Peyer's patch (tissue), 4 donors: ENCODE measurements at regions not wholly inside any gene's neighbourhood (a gene's known extent, or its start where the extent isn't known, plus 50 kb on each side); places are given as distances from the start of the nearest gene placed in this dataset.
"Not testable (repeated sequence)": the region's sequence is repeated elsewhere in the genome, so short reads cannot be mapped to it uniquely, and the experiment has no call there.

Experiments used
- DNase-seq, 3 donors: peaks; one replicate each; pipeline ENCODE4 v3.0.0-alpha.2; 2017 to 2019
- H3K27ac ChIP-seq, 4 donors: fragments of 200-600 bp; sonication (generic); one replicate each; pipeline ENCODE4 v1.5.1; 2016 to 2019
- H3K27me3 ChIP-seq, 2 donors: fragments of 200-600 bp; sonication (generic); one replicate each; pipeline ENCODE4 v1.5.1; 2019
- H3K36me3 ChIP-seq, 3 donors: fragments of 200-600 bp; sonication (generic); one replicate each; pipeline ENCODE4 v1.5.1; 2016 to 2019
- H3K4me1 ChIP-seq, 4 donors: fragments of 200-600 bp; sonication (generic); one replicate each; pipeline ENCODE4 v1.5.1; 2016 to 2019
- H3K4me3 ChIP-seq, 4 donors: fragments of 200-600 bp; sonication (generic); 1 replicate in 3 of 4; 2 replicates in 1 of 4; pipeline ENCODE4 v1.5.1; 2016 to 2019; ENCODE audit warnings: mild to moderate bottlenecking in 1 of 4
- H3K9me3 ChIP-seq, 4 donors: fragments of 200-600 bp; sonication (generic); one replicate each; pipeline ENCODE4 v1.5.1; 2016 to 2019; ENCODE audit warnings: mild to moderate bottlenecking in 1 of 4
- POLR2A ChIP-seq, 2 donors: fragments of 450-650 bp; IDR thresholded peaks; one replicate each; pipeline ENCODE4 v1.5.1; 2017; ENCODE audit warnings: antibody characterized with exemption in 2 of 2, mild to moderate bottlenecking in 2 of 2, moderate library complexity in 2 of 2
- TF ChIP-seq, protein P1 (sequence below), 6 experiments: fragments of 450-650 bp in 4 of 6; fragments of 200-600 bp in 2 of 6; sonication (generic) in 1 of 6; IDR thresholded peaks; one replicate each; pipeline ENCODE4 v1.5.1; 2017 to 2019; ENCODE audit warnings: antibody characterized with exemption in 6 of 6, mild to moderate bottlenecking in 3 of 6, moderate library complexity in 1 of 6

DNA sequence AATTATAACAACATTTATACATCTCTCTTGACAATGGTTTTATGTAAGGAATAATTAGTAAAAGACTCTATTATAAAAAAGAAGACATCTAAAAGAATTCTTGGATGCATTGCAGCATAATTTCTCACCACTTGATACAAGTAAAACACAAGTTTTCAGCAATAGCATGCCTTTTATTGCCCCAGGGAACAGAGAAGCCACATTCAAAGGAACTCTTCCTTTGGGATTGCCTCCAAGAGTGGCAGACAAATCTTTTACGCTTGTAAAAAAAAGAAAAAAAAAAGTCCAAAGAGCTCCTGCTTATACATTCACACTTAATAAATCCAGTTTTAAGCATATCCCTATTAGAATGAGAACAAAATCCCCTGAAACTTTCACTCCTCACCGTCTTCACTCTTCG lies 2357.8 kb upstream of the PCDH20 start:
- TF ChIP-seq, protein P1, sequence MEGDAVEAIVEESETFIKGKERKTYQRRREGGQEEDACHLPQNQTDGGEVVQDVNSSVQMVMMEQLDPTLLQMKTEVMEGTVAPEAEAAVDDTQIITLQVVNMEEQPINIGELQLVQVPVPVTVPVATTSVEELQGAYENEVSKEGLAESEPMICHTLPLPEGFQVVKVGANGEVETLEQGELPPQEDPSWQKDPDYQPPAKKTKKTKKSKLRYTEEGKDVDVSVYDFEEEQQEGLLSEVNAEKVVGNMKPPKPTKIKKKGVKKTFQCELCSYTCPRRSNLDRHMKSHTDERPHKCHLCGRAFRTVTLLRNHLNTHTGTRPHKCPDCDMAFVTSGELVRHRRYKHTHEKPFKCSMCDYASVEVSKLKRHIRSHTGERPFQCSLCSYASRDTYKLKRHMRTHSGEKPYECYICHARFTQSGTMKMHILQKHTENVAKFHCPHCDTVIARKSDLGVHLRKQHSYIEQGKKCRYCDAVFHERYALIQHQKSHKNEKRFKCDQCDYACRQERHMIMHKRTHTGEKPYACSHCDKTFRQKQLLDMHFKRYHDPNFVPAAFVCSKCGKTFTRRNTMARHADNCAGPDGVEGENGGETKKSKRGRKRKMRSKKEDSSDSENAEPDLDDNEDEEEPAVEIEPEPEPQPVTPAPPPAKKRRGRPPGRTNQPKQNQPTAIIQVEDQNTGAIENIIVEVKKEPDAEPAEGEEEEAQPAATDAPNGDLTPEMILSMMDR (IDR thresholded peaks at IDR 0.05) = no peak
- TF ChIP-seq POLR2A (IDR thresholded peaks at IDR 0.05) = no peak
- H3K36me3 ChIP-seq = no peaks in the 10 kb centered on the region
- no peak overlapping the region for H3K27ac ChIP-seq
- no peaks in the 10 kb centered on the region for H3K9me3 ChIP-seq
- no peaks in the 10 kb centered on the region for H3K4me1 ChIP-seq
- no peak for DNase-seq
- H3K27me3 ChIP-seq = no peaks in the 10 kb centered on the region
- H3K4me3 ChIP-seq = no peak overlapping the region

DNA sequence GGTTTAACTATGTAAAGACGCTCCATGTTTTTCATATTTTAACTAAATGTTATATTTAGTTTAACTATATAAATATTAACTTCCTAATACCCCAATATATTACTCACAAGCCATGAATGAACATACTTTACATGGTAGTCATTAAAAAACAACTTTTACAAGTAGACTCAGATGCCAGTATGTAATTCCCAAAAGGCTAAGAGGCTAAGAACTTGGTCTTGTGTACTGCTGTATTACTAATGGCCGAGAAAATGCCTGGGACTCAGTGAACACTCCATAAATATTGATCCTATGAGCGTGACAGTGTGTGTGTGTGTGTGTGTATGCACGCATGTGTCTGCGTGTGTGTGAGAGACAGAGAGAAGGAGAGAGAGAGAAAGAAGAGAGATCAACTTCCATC lies 2342.0 kb upstream of the PCDH20 start:
- not testable (repeated sequence) for H3K27ac ChIP-seq, H3K27me3 ChIP-seq, DNase-seq, H3K4me3 ChIP-seq, H3K36me3 ChIP-seq, H3K4me1 ChIP-seq, H3K9me3 ChIP-seq

DNA sequence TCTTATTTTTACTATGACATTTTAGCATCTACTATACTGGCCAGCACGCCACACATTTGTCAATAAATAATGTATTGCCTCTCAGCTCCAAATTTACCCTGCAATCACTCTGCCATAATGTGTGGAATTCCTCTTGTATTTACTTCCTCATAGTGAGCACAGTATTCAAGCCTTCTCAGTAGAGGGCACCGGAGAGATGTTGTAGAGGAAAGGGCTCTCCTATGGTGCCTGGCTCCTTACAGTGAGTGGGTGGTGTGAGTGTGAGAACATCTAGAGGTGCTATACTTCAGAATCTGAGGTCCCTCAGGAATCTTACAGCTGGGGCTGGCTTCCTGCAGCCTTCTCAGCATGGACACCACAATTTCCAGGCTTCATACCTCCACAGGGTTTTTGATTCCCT lies 2334.2 kb upstream of the PCDH20 start:
- H3K4me1 ChIP-seq, H3K27ac ChIP-seq, H3K27me3 ChIP-seq, H3K36me3 ChIP-seq, H3K9me3 ChIP-seq, H3K4me3 ChIP-seq, DNase-seq: not testable (repeated sequence)

DNA sequence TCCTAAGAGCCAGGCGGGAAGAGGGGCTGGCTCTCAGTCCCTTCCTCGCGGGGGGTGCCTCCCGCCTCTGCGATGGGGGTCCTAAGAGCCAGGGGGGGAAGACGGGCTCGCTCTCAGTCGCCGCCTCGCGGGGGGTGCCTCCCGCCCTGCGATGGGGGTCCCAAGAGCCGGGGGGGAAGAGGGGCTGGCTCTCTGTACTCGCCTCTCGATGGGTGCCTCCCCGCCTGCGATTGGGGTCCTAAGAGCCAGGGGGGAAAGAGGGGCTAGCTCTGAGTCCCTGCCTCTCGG lies 2326.1 kb upstream of the PCDH20 start:
- H3K4me3 ChIP-seq, H3K4me1 ChIP-seq, H3K27me3 ChIP-seq, H3K27ac ChIP-seq, H3K36me3 ChIP-seq, DNase-seq: not testable (repeated sequence)
- H3K9me3 ChIP-seq = peaks cover 0 to 12% (median 0%) of the 10 kb centered on the region in 4 donors

DNA sequence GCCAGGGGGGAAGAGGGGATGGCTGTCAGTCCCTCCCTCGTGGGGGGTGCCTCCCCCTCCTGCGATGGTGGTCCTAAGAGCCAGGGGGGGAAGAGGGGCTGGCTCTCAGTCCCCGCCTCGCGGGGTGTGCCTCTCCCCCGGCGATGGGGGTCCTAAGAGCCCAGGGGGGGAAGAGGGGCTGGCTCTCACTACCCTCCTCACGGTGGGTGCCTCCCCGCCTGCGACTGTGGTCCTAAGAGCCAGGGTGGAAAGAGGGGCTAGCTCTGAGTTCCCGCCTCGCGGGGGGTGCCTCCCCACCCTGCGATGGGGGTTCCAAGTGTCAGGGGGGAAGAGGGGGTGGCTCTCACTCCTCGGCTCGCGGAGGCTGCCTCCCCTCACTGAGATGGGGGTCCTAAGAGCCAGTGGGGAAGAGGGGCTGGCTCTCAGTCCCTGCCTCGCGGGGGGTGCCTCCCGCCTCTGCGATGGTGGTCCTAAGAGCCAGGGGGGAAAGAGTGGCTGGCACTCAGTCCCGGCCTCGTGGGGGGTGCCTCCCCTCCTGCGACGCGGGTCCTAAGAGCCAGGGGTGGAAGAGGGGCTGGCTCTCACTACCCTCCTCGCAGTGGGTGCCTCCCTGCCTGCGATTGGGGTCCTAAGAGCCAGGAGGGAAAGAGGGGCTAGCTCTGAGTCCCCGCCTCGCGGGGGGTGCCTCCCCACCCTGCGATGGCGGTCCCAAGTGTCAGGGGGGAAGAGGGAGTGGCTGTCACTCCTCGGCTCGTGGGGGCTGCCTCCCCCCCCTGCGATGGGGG lies 2325.6 kb upstream of the PCDH20 start:
- H3K36me3 ChIP-seq = no peaks in the 10 kb centered on the region
- H3K27me3 ChIP-seq = no peaks in the 10 kb centered on the region
- no peak overlapping the region for H3K4me3 ChIP-seq
- TF ChIP-seq, protein P1 (IDR thresholded peaks at IDR 0.05) = no peak
- no peak for TF ChIP-seq POLR2A (IDR thresholded peaks at IDR 0.05)
- H3K9me3 ChIP-seq = peaks cover 0 to 12% (median 0%) of the 10 kb centered on the region in 4 donors
- no peak overlapping the region for H3K27ac ChIP-seq
- DNase-seq = no peak
- H3K4me1 ChIP-seq = no peaks in the 10 kb centered on the region

DNA sequence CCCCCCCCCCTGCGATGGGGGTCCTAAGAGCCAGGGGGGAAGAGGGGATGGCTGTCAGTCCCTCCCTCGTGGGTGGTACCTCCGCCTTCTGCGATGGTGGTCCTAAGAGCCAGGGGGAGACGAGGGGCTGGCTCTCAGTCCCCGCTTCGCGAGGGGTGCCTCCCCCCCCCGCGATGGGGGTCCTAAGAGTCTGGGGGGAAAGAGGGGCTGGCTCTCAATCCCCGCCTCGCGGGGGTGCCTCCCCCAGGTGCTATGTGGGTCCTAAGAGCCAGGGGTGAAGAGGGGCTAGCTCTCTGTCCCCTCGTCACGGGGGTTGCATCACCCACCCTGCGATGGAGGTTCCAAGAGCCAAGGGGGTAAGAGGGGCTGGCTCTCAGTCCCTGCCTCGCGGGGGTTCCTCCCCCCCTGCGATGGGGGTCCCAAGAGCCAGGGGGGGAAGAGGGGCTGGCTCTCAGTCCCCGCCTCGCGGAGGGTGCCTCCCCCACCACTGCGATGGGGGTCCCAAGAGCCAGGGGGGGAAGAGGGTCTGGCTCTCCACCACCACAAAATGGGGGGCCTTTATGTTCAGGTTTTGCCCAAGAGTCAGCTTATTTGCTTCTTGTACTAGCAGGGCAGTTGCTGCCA lies 2323.6 kb upstream of the PCDH20 start:
- not testable (repeated sequence) for H3K27ac ChIP-seq, H3K4me3 ChIP-seq, H3K4me1 ChIP-seq, H3K36me3 ChIP-seq, H3K27me3 ChIP-seq
- peak in 1 of 3 donors; percentile 21 for DNase-seq
- H3K9me3 ChIP-seq = peaks cover 0 to 12% (median 0%) of the 10 kb centered on the region in 4 donors

DNA sequence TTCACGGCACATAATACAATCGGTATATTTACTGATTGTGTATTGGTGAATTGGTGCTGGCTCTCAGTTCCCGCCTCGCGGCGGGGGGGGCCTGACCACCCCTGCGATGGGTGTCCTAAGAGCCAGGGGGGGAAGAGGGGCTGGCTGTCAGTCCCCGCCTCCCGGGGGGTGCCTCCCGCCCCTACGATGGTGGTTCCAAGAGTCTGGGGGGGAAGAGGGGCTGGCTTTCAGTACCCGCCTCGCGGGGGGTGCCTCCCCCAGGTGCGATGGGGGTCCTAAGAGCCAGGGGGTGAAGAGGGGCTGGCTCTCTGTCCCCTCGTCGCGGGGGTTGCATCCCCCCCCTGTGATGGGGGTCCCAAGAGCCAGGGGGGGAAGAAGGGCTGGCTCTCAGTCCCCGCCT lies 2321.8 kb upstream of the PCDH20 start:
- no peak for DNase-seq
- H3K4me3 ChIP-seq = no peak overlapping the region
- H3K27me3 ChIP-seq = no peaks in the 10 kb centered on the region
- H3K27ac ChIP-seq = no peak overlapping the region
- no peaks in the 10 kb centered on the region for H3K4me1 ChIP-seq
- no peaks in the 10 kb centered on the region for H3K36me3 ChIP-seq
- TF ChIP-seq, protein P1 (IDR thresholded peaks at IDR 0.05) = no peak
- TF ChIP-seq POLR2A (IDR thresholded peaks at IDR 0.05) = no peak
- H3K9me3 ChIP-seq = peaks cover 0 to 12% (median 0%) of the 10 kb centered on the region in 4 donors

DNA sequence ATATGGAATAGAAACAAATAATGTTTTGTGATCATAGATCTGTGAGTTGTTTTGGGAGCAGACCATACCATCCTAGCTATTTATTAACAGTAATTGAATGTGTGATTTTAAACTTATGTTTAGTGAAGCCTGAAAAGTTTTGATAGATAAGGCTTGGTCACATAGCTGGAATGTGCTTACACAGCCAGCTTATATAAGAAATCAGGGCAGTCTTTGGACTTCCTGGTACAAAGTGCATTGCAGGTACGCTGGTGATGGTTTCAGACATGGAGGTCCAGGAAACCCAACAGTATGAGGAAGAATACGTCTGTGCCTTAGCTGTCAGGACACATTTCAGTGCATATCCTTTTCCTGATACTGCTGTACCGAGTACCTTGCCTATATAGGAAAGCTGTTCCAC lies 2316.2 kb upstream of the PCDH20 start:
- Histone ChIP-seq H3K36me3 (no peaks in the 10 kb centered on the region), H3K27me3 (no peaks in the 10 kb centered on the region), H3K4me1 (no peaks in the 10 kb centered on the region), H3K9me3 (no peaks in the 10 kb centered on the region), H3K27ac (no peak overlapping the region), H3K4me3 (no peak overlapping the region)
- no peak for DNase-seq
- TF ChIP-seq, protein P1 (IDR thresholded peaks at IDR 0.05) = no peak
- TF ChIP-seq POLR2A (IDR thresholded peaks at IDR 0.05) = no peak

DNA sequence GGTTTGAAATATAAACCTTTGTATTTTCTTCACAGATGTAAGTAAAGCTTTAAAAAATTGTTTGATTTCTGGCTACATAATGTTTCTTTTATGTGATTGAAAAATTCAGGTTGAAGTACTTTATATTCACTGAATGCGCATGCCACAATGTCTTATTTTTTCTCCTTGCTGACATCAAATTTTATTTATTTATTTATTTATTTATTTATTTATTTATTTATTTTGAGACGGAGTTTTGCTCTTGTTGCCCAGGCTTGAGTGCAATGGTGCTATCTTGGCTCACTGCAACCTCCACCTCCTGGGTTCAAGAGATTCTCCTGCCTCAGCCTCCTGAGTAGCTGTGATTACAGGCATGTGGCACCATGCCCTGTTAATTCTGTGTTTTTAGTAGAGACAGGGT lies 2296.5 kb upstream of the PCDH20 start:
- H3K27me3 ChIP-seq, H3K9me3 ChIP-seq, H3K4me3 ChIP-seq, DNase-seq, H3K4me1 ChIP-seq, H3K36me3 ChIP-seq, H3K27ac ChIP-seq: not testable (repeated sequence)
